ENCODE measurements at regions not wholly inside any gene's neighbourhood (a gene's known extent, or its start where the extent isn't known, plus 50 kb on each side); places are given as distances from the start of the nearest gene placed in this dataset.

- Histone ChIP-seq H3K79me2 (ENCODE audit: insufficient read depth, low read length) (no peaks in the 10 kb centered on the region), H2AFZ (ENCODE audit: low read length) (no peak overlapping the region), H3K36me3 (ENCODE audit: insufficient read depth, low read length) (no peaks in the 10 kb centered on the region), H3K4me3 (ENCODE audit: low read depth, low read length, poor library complexity, severe bottlenecking) (no peak overlapping the region), H3K9me3 (ENCODE audit: low read length) (no peaks in the 10 kb centered on the region), H3K9me2 (ENCODE audit: low read depth, low read length) (no peaks in the 10 kb centered on the region), H3F3A (ENCODE audit: insufficient read depth, low read length) (no peaks in the 10 kb centered on the region), H4K20me1 (ENCODE audit: insufficient read depth, low read length) (no peaks in the 10 kb centered on the region), H3K27me3 (ENCODE audit: insufficient read depth, low read length) (no peaks in the 10 kb centered on the region), H3K27ac (ENCODE audit: low read depth, low read length, poor library complexity, severe bottlenecking) (no peak overlapping the region), H3K4me2 (ENCODE audit: low read length) (peak overlapping the region; percentile 42; the same call in 1 of the 2 replicates), H3K9ac (ENCODE audit: low read length) (no peak overlapping the region), H3K4me1 (ENCODE audit: insufficient read depth, low read length, severe bottlenecking) (no peaks in the 10 kb centered on the region)
- TF ChIP-seq EZH2 (IDR thresholded peaks at IDR 0.05; ENCODE audit: borderline replicate concordance, low read length) (no peak), CTCF (IDR thresholded peaks at IDR 0.05; ENCODE audit: low read length) (peak; percentile 73)
Observed at GRCh38 chr3:87167628-87168456, 59.3 kb upstream of the CHMP2B start.

GRCh38 chr3:87164245-87164644 lies 62.9 kb upstream of the CHMP2B start:
- Histone ChIP-seq H3K79me2 (ENCODE audit: insufficient read depth, low read length) (no peaks in the 10 kb centered on the region), H3K9ac (ENCODE audit: low read length) (no peak overlapping the region), H3F3A (ENCODE audit: insufficient read depth, low read length) (no peaks in the 10 kb centered on the region), H4K20me1 (ENCODE audit: insufficient read depth, low read length) (no peaks in the 10 kb centered on the region), H2AFZ (ENCODE audit: low read length) (no peak overlapping the region), H3K9me2 (ENCODE audit: low read depth, low read length) (no peaks in the 10 kb centered on the region), H3K4me3 (ENCODE audit: low read depth, low read length, poor library complexity, severe bottlenecking) (no peak overlapping the region), H3K4me2 (ENCODE audit: low read length) (no peak overlapping the region), H3K36me3 (ENCODE audit: insufficient read depth, low read length) (no peaks in the 10 kb centered on the region), H3K4me1 (ENCODE audit: insufficient read depth, low read length, severe bottlenecking) (no peaks in the 10 kb centered on the region), H3K9me3 (ENCODE audit: low read length) (no peaks in the 10 kb centered on the region), H3K27ac (ENCODE audit: low read depth, low read length, poor library complexity, severe bottlenecking) (no peak overlapping the region), H3K27me3 (ENCODE audit: insufficient read depth, low read length) (no peaks in the 10 kb centered on the region)
- TF ChIP-seq CTCF (IDR thresholded peaks at IDR 0.05; ENCODE audit: low read length) (no peak), EZH2 (IDR thresholded peaks at IDR 0.05; ENCODE audit: borderline replicate concordance, low read length) (no peak)

- TF ChIP-seq EZH2 (IDR thresholded peaks at IDR 0.05; ENCODE audit: borderline replicate concordance, low read length): no peak
- no peak overlapping the region for H3K9ac ChIP-seq (ENCODE audit: low read length)
- H3K79me2 ChIP-seq (ENCODE audit: insufficient read depth, low read length): no peaks in the 10 kb centered on the region
- no peak overlapping the region for H3K4me3 ChIP-seq (ENCODE audit: low read depth, low read length, poor library complexity, severe bottlenecking)
- no peaks in the 10 kb centered on the region for H3K4me1 ChIP-seq (ENCODE audit: insufficient read depth, low read length, severe bottlenecking)
- H3K36me3 ChIP-seq (ENCODE audit: insufficient read depth, low read length): no peaks in the 10 kb centered on the region
- no peak overlapping the region for H3K4me2 ChIP-seq (ENCODE audit: low read length)
- no peaks in the 10 kb centered on the region for H3K9me3 ChIP-seq (ENCODE audit: low read length)
- H3K9me2 ChIP-seq (ENCODE audit: low read depth, low read length): no peaks in the 10 kb centered on the region
- H3K27ac ChIP-seq (ENCODE audit: low read depth, low read length, poor library complexity, severe bottlenecking): no peak overlapping the region
- no peak overlapping the region for H2AFZ ChIP-seq (ENCODE audit: low read length)
- H3F3A ChIP-seq (ENCODE audit: insufficient read depth, low read length): no peaks in the 10 kb centered on the region
- H3K27me3 ChIP-seq (ENCODE audit: insufficient read depth, low read length): no peaks in the 10 kb centered on the region
- H4K20me1 ChIP-seq (ENCODE audit: insufficient read depth, low read length): no peaks in the 10 kb centered on the region
Observed at GRCh38 chr3:87161851-87162250, 65.3 kb upstream of the CHMP2B start.

DNA sequence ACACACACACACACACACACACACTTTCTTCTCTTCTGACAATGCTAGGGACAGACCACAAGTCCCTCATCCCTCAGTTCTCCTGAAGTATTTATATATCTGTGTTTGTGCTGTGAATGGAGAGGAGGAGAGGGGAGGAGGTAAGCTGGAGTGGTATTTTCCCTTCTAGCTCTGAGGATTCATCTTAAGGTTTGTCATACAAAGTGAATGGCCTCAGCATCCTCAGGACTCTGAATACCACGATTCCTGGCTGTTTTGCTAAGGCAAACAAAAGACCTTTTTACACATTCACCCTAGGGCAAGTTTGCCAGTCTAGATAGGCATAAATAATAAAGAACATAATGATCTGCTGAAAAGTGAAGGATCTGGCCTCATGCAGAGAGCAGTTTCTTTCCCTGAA lies 65.7 kb upstream of the CHMP2B start:
- no peak overlapping the region for H3K9ac ChIP-seq (ENCODE audit: low read length)
- H3K4me1 ChIP-seq (ENCODE audit: insufficient read depth, low read length, severe bottlenecking): no peaks in the 10 kb centered on the region
- no peak overlapping the region for H3K4me3 ChIP-seq (ENCODE audit: low read depth, low read length, poor library complexity, severe bottlenecking)
- no peak overlapping the region for H3K27ac ChIP-seq (ENCODE audit: low read depth, low read length, poor library complexity, severe bottlenecking)
- no peaks in the 10 kb centered on the region for H4K20me1 ChIP-seq (ENCODE audit: insufficient read depth, low read length)
- H3K27me3 ChIP-seq (ENCODE audit: insufficient read depth, low read length): no peaks in the 10 kb centered on the region
- H3K4me2 ChIP-seq (ENCODE audit: low read length): no peak overlapping the region
- TF ChIP-seq EZH2 (IDR thresholded peaks at IDR 0.05; ENCODE audit: borderline replicate concordance, low read length) (no peak), CTCF (IDR thresholded peaks at IDR 0.05; ENCODE audit: low read length) (no peak)
- no peaks in the 10 kb centered on the region for H3K9me3 ChIP-seq (ENCODE audit: low read length)
- no peaks in the 10 kb centered on the region for H3F3A ChIP-seq (ENCODE audit: insufficient read depth, low read length)
- no peak overlapping the region for H2AFZ ChIP-seq (ENCODE audit: low read length)
- H3K79me2 ChIP-seq (ENCODE audit: insufficient read depth, low read length): no peaks in the 10 kb centered on the region
- no peaks in the 10 kb centered on the region for H3K9me2 ChIP-seq (ENCODE audit: low read depth, low read length)
- no peaks in the 10 kb centered on the region for H3K36me3 ChIP-seq (ENCODE audit: insufficient read depth, low read length)
